Esophagus muscularis mucosa (tissue), 4 donors: ENCODE measurements at regions not wholly inside any gene's neighbourhood (a gene's known extent, or its start where the extent isn't known, plus 50 kb on each side); places are given as distances from the start of the nearest gene placed in this dataset.
A peak's percentile ranks its signal among the peaks of the same experiment; 100 is the strongest.

ENCODE experiments used
- EP300 ChIP-seq: sonication (generic); formaldehyde crosslinking; IDR thresholded peaks from one replicate; pipeline ENCODE4 v1.6.1; 2017; ENCODE audit warnings: antibody characterized with exemption
- POLR2A ChIP-seq: fragments of 450-650 bp; IDR thresholded peaks from one replicate; pipeline ENCODE4 v1.6.1; 2017; ENCODE audit warnings: antibody characterized with exemption, moderate library complexity, mild to moderate bottlenecking, low read depth
- TF ChIP-seq, protein P1 (sequence below), 3 experiments: fragments of 200-600 bp in 2 of 3; fragments of 450-650 bp in 1 of 3; sonication (generic) in 2 of 3; IDR thresholded peaks; one replicate each; pipeline ENCODE4 v1.5.1; 2017 to 2019; ENCODE audit warnings: antibody characterized with exemption in 3 of 3, mild to moderate bottlenecking in 2 of 3, moderate library complexity in 1 of 3

DNA sequence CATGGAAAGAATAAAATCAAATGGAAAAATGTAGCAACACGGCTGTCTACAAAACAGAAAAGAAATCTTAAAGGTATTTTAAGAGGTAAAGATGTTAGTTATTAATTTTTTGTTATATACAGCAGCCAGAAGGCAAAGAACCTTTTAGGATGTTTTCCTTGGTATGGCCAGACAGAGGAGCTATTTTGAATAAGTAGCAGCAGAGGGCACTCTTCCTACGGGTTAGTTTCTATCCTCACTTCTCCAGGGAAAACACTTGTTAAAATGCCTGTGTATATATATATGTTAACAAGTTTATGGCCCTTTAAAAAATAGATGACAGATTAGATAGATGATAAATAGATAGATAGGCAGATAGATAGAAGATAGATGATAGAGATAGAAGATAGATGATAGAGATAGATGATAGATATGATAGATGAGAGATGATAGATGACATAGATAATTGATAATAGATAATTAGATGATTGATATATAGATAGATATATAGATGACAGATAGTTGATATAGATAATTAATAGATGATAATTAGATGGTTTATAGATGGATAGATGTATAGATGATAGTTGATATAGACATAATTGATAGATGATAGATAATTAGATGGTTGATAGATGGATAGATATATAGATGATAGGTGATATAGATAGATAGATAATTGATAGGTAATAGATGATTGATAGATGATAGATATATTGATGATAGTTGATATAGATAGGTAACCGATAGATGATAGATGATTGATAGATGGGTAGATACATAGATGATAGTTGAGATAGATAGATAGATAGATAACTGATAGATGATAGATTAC, 57.8 kb upstream of the WIPF3 start:
- TF ChIP-seq, protein P1, sequence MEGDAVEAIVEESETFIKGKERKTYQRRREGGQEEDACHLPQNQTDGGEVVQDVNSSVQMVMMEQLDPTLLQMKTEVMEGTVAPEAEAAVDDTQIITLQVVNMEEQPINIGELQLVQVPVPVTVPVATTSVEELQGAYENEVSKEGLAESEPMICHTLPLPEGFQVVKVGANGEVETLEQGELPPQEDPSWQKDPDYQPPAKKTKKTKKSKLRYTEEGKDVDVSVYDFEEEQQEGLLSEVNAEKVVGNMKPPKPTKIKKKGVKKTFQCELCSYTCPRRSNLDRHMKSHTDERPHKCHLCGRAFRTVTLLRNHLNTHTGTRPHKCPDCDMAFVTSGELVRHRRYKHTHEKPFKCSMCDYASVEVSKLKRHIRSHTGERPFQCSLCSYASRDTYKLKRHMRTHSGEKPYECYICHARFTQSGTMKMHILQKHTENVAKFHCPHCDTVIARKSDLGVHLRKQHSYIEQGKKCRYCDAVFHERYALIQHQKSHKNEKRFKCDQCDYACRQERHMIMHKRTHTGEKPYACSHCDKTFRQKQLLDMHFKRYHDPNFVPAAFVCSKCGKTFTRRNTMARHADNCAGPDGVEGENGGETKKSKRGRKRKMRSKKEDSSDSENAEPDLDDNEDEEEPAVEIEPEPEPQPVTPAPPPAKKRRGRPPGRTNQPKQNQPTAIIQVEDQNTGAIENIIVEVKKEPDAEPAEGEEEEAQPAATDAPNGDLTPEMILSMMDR (IDR thresholded peaks at IDR 0.05): peak; percentile 38 to 60 (median 51)
- TF ChIP-seq POLR2A: no peak
- TF ChIP-seq EP300: no peak
